ENCODE measurements at regions not wholly inside any gene's neighbourhood (a gene's known extent, or its start where the extent isn't known, plus 50 kb on each side); places are given as distances from the start of the nearest gene placed in this dataset.
"Not testable (repeated sequence)": the region's sequence is repeated elsewhere in the genome, so short reads cannot be mapped to it uniquely, and the experiment has no call there.

GRCh38 chr5:51148437-51148836, 234.8 kb upstream of the ISL1 start:
- H3K36me3 Mint-ChIP-seq (ENCODE audit: low read depth): no peaks in the 10 kb centered on the region
- DNase-seq: no peak
- H3K4me1 Mint-ChIP-seq (ENCODE audit: low read depth): no peaks in the 10 kb centered on the region
- peaks cover 53% of the 10 kb centered on the region for H3K9me3 Mint-ChIP-seq
- H3K27me3 Mint-ChIP-seq: no peaks in the 10 kb centered on the region
- no peak overlapping the region for H3K4me3 Mint-ChIP-seq
- no peak overlapping the region for H3K27ac Mint-ChIP-seq

GRCh38 chr5:51156222-51156621, 227.0 kb upstream of the ISL1 start:
- no peaks in the 10 kb centered on the region for H3K4me1 Mint-ChIP-seq (ENCODE audit: low read depth)
- H3K36me3 Mint-ChIP-seq (ENCODE audit: low read depth): no peaks in the 10 kb centered on the region
- no peak overlapping the region for H3K27ac Mint-ChIP-seq
- DNase-seq: no peak
- no peak overlapping the region for H3K4me3 Mint-ChIP-seq
- H3K9me3 Mint-ChIP-seq: peaks cover 17% of the 10 kb centered on the region
- H3K27me3 Mint-ChIP-seq: no peaks in the 10 kb centered on the region

- Mint-ChIP-seq H3K36me3 (ENCODE audit: low read depth) (no peaks in the 10 kb centered on the region), H3K27ac (no peak overlapping the region), H3K27me3 (no peaks in the 10 kb centered on the region), H3K4me3 (no peak overlapping the region), H3K9me3 (peaks cover 18% of the 10 kb centered on the region), H3K4me1 (ENCODE audit: low read depth) (no peaks in the 10 kb centered on the region)
- DNase-seq: no peak
Observed at GRCh38 chr5:51156838-51157237, 226.4 kb upstream of the ISL1 start.

GRCh38 chr5:51159164-51159563, 224.1 kb upstream of the ISL1 start:
- Mint-ChIP-seq H3K36me3 (ENCODE audit: low read depth) (no peaks in the 10 kb centered on the region), H3K27ac (no peak overlapping the region), H3K9me3 (peaks cover 26% of the 10 kb centered on the region), H3K4me1 (ENCODE audit: low read depth) (no peaks in the 10 kb centered on the region), H3K4me3 (no peak overlapping the region), H3K27me3 (no peaks in the 10 kb centered on the region)
- no peak for DNase-seq

- peaks cover 26% of the 10 kb centered on the region for H3K9me3 Mint-ChIP-seq
- H3K4me1 Mint-ChIP-seq (ENCODE audit: low read depth): no peaks in the 10 kb centered on the region
- no peak overlapping the region for H3K27ac Mint-ChIP-seq
- no peak for DNase-seq
- no peaks in the 10 kb centered on the region for H3K27me3 Mint-ChIP-seq
- H3K4me3 Mint-ChIP-seq: no peak overlapping the region
- no peaks in the 10 kb centered on the region for H3K36me3 Mint-ChIP-seq (ENCODE audit: low read depth)
Observed at GRCh38 chr5:51159606-51160005, 223.6 kb upstream of the ISL1 start.

DNA sequence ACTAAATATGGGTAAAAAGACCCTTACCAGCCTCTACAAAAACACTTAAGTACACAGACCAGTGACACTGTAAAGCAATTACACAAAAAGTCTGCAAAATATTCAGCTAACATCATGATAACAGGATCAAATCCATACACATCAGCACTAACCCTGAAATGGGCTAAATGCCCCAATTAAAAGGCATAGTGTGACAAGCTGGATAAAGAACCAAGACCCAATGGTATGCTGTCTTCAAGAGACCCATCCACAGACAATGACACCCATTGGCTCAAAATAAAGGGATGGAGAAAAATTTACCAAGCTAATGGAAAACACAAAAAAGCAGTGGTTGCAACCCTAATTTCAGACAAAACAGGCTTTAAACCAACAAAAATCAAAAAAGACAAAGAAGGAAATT, 221.0 kb upstream of the ISL1 start:
- H3K9me3 Mint-ChIP-seq: peaks cover 28% of the 10 kb centered on the region
- DNase-seq: no peak
- H3K4me1 Mint-ChIP-seq (ENCODE audit: low read depth): no peaks in the 10 kb centered on the region
- no peaks in the 10 kb centered on the region for H3K36me3 Mint-ChIP-seq (ENCODE audit: low read depth)
- H3K27me3 Mint-ChIP-seq: no peaks in the 10 kb centered on the region
- H3K27ac Mint-ChIP-seq: no peak overlapping the region
- no peak overlapping the region for H3K4me3 Mint-ChIP-seq

GRCh38 chr5:51165621-51166020, 217.6 kb upstream of the ISL1 start:
- H3K4me1 Mint-ChIP-seq (ENCODE audit: low read depth); H3K36me3 Mint-ChIP-seq (ENCODE audit: low read depth); H3K27me3 Mint-ChIP-seq; H3K4me3 Mint-ChIP-seq; H3K27ac Mint-ChIP-seq; DNase-seq: not testable (repeated sequence)
- H3K9me3 Mint-ChIP-seq: peaks cover 29% of the 10 kb centered on the region

- no peak overlapping the region for H3K4me3 Mint-ChIP-seq
- no peaks in the 10 kb centered on the region for H3K36me3 Mint-ChIP-seq (ENCODE audit: low read depth)
- no peaks in the 10 kb centered on the region for H3K27me3 Mint-ChIP-seq
- H3K27ac Mint-ChIP-seq: no peak overlapping the region
- H3K4me1 Mint-ChIP-seq (ENCODE audit: low read depth): no peaks in the 10 kb centered on the region
- H3K9me3 Mint-ChIP-seq: peaks cover 5% of the 10 kb centered on the region
- no peak for DNase-seq
Observed at GRCh38 chr5:51172903-51173626, 210.2 kb upstream of the ISL1 start.

DNA sequence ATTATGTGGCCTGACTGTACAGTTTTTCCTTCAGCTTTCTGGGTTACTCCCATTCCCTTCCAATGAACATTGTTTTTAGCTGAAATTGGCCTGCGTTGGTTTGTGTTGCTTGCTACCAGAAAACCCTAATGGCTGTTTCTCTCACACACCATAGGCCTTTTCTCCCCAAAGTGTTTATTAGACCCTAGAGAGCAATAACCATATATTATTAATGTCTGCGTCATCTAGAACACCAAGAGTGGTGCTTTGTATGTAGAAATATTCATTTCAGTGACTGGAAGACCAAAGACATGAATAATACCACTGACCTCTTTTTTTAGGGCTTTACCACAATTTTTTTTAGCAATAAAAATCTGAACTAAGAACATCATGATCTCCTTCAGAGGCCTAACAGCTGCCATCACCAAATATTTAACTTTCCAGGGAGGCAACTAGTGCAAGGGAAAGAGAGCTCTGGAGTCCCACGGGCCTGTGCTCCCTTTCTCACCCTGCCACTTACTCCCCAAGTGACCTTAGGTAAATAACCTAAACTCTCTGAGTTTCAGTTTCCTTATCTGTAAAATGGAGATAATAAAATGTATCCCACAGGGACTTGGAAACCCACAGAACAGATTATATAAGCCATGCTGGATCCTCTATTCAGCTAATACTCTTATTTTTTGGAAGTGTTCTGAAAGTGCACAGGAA, 201.9 kb upstream of the ISL1 start:
- no peak overlapping the region for H3K27ac Mint-ChIP-seq
- H3K4me1 Mint-ChIP-seq (ENCODE audit: low read depth): no peaks in the 10 kb centered on the region
- H3K36me3 Mint-ChIP-seq (ENCODE audit: low read depth): no peaks in the 10 kb centered on the region
- H3K27me3 Mint-ChIP-seq: no peaks in the 10 kb centered on the region
- DNase-seq: no peak
- H3K9me3 Mint-ChIP-seq: no peaks in the 10 kb centered on the region
- no peak overlapping the region for H3K4me3 Mint-ChIP-seq

DNA sequence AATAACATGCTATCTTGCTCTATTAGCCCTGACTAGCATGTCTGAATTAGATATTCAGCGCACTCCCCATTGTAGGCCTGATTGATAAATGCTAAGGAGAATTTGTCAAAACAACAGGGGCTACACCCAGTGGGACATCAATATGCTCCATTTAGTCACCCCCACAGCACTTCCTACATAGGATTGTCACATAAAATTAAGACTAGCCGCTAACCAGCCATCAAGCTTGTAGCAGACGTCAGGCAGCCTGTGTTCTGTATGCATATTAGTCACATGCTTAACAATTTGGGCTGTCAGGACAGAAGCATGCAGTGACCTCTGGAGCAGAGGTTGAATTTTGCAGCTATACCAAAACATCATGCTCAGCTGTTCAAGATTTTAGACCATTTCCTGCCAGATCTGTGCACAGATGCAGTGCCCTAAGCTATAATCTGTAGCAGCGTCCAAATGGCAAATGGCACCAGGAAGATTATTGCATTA, 197.4 kb upstream of the ISL1 start:
- H3K36me3 Mint-ChIP-seq (ENCODE audit: low read depth): no peaks in the 10 kb centered on the region
- no peaks in the 10 kb centered on the region for H3K27me3 Mint-ChIP-seq
- no peak overlapping the region for H3K27ac Mint-ChIP-seq
- DNase-seq: no peak
- peaks cover 3% of the 10 kb centered on the region for H3K9me3 Mint-ChIP-seq
- no peak overlapping the region for H3K4me3 Mint-ChIP-seq
- no peaks in the 10 kb centered on the region for H3K4me1 Mint-ChIP-seq (ENCODE audit: low read depth)

DNA sequence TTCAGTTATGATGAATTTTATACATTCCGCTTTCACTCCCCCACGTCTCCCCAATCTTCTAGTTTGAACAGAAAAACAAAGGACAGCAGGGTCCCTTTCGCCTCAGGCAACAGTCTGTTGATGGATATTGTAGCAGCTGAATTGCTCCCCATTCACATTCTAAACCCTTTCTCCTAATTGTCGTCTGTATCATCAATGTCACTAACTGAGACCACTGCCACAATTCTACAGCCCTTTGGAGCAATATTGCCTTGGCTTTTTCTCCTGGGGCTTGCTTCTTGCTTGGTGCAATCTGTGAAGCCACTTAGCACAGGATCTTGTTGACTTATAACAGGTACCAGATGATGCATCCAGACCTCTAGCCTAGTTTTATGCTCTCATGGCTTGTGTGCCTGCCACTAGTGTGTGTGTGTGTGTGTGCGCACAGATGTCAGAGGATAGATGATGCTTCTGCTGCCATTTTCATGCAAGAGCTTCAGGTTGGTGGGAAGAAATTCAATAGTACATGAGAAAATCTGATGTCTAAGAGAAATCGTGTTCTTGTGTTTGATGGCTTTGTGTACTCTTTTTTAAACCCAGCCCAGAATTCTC, 195.2 kb upstream of the ISL1 start:
- H3K27ac Mint-ChIP-seq: no peak overlapping the region
- peaks cover 3% of the 10 kb centered on the region for H3K9me3 Mint-ChIP-seq
- no peak overlapping the region for H3K4me3 Mint-ChIP-seq
- H3K4me1 Mint-ChIP-seq (ENCODE audit: low read depth): no peaks in the 10 kb centered on the region
- no peaks in the 10 kb centered on the region for H3K27me3 Mint-ChIP-seq
- no peaks in the 10 kb centered on the region for H3K36me3 Mint-ChIP-seq (ENCODE audit: low read depth)
- no peak for DNase-seq

GRCh38 chr5:51194671-51195070, 188.6 kb upstream of the ISL1 start:
- Mint-ChIP-seq H3K27me3 (no peaks in the 10 kb centered on the region), H3K27ac (no peak overlapping the region), H3K36me3 (ENCODE audit: low read depth) (no peaks in the 10 kb centered on the region), H3K4me1 (ENCODE audit: low read depth) (no peaks in the 10 kb centered on the region), H3K4me3 (no peak overlapping the region), H3K9me3 (peaks cover 2% of the 10 kb centered on the region)
- DNase-seq: no peak

DNA sequence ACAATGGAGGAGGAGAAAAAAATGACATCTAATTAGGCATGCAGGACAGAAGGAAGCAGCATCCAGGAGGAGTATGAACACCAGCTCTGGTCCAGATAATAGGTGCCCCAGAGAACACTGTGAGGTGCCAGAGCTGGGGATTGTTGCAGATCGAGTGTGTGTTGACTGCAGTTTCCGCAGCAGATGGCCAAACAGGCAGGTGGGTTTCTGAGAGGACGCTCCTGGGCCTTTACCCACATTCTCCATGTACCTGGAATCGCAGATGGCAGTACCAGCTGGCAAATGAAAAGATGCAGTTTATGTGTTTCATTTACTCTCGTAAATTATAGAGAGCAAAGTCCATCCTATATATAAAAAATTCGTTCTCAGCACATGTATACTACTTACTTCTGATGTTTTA, 182.2 kb upstream of the ISL1 start:
- H3K27ac Mint-ChIP-seq: no peak overlapping the region

DNA sequence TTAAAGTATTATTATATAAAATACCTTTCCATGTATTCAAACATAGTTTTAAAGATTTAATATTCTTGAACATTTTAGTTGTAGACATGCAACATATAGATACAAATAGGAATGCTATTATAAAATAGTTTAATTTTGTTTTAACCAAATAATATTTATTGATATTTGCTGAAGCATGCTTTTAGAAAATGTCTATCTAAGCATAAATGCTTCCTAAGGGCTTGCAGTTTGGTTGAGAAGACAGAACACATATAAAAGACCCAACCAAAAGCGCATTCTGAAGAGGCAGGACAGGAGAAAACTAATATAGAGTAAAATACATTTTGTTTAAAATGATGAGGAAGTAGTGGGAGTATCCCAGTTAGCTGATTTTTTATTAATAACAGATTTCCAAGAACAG, 181.5 kb upstream of the ISL1 start:
- H3K36me3 Mint-ChIP-seq (ENCODE audit: low read depth): no peaks in the 10 kb centered on the region
- H3K27ac Mint-ChIP-seq: no peak overlapping the region
- no peak for DNase-seq
- no peak overlapping the region for H3K4me3 Mint-ChIP-seq
- H3K4me1 Mint-ChIP-seq (ENCODE audit: low read depth): no peaks in the 10 kb centered on the region
- peaks cover 2% of the 10 kb centered on the region for H3K9me3 Mint-ChIP-seq
- H3K27me3 Mint-ChIP-seq: no peaks in the 10 kb centered on the region

More for the DNA sequence above, 182.2 kb upstream of the ISL1 start:
- peaks cover 2% of the 10 kb centered on the region for H3K9me3 Mint-ChIP-seq
- no peaks in the 10 kb centered on the region for H3K27me3 Mint-ChIP-seq
- no peak for DNase-seq
- no peak overlapping the region for H3K4me3 Mint-ChIP-seq
- no peaks in the 10 kb centered on the region for H3K4me1 Mint-ChIP-seq (ENCODE audit: low read depth)
- no peaks in the 10 kb centered on the region for H3K36me3 Mint-ChIP-seq (ENCODE audit: low read depth)

DNA sequence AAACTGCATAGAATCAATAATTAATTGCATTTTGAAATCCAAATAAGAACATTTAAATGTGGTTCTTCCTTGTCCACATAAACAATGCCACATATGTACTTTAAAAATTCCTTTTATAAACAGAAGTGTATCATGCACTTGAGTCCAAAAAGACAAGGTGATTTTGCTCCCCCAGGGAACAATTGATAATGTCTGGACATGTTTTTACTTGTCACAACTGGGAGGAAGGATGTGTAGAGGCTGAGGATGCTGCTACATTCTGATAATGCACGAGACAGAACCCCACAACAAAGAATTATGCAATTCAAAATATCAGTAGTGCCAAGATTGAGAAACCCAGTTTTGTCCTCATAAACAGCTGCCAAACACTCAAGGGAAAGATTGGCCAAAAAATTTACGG, 181.1 kb upstream of the ISL1 start:
- Mint-ChIP-seq H3K27me3 (no peaks in the 10 kb centered on the region), H3K4me1 (ENCODE audit: low read depth) (no peaks in the 10 kb centered on the region)

More for the DNA sequence above, 181.1 kb upstream of the ISL1 start:
- no peaks in the 10 kb centered on the region for H3K36me3 Mint-ChIP-seq (ENCODE audit: low read depth)
- no peaks in the 10 kb centered on the region for H3K9me3 Mint-ChIP-seq
- no peak overlapping the region for H3K4me3 Mint-ChIP-seq
- no peak for DNase-seq
- H3K27ac Mint-ChIP-seq: no peak overlapping the region

All from activated T-cell treated with anti-CD3 and anti-CD28 coated beads, Interleukin-2, amount 50 U/mL, for 24 hours (primary cell).